ENCODE measurements at regions not wholly inside any gene's neighbourhood (a gene's known extent, or its start where the extent isn't known, plus 50 kb on each side); places are given as distances from the start of the nearest gene placed in this dataset.
A peak's percentile ranks its signal among the peaks of the same experiment; 100 is the strongest.

DNA sequence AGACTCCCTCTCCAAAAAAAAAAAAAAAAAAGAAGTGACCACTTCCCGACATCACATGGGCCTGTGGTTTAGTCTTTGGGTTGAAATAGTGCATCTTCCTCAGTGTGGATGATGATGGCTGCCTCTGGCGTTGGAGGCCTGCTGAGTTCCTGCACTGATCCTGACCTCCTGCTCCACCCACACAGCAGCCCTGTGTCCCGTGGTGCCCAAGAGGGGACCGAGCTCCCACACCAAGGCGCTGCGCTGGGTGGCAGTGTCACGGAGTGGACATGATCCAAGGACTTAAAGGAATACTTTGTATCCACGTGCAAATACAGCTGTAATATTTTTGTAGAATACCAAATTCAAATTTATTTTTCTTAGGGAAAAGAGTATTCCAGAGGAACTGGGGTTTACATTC is 109.2 kb upstream of the PHACTR3 start:
- DNase-seq (ENCODE audit: low read depth), result no peak

DNA sequence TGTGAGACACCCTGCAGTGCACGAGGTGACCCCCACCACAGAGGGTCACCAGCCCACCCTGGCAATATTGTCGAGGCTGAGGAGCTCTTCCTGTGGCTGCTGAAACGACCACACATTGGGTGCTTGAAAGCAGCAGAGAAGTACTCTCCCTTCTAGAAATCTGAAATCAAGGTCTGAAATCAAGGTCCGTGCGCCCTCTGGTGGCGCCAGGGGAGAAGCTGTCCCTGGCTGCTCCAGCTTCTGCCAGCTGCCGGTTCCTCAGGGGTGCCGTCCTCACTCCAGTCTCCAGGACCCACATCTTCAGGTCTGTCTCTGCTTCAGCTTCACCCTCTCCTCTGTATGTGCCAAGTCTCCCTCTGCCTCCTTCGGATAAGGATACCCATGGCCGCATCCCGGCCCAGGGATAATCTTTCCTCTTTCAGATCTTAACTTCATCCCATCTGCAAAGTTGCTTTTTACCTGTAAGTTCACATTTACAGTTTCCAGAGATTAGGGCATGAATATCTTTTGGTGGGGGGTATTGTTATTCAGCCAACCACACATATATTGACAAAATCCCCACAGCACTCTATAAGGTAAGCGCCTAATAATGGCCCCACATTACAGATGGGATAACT is 108.3 kb upstream of the PHACTR3 start:
- peak; percentile 26 for DNase-seq (ENCODE audit: low read depth)

DNA sequence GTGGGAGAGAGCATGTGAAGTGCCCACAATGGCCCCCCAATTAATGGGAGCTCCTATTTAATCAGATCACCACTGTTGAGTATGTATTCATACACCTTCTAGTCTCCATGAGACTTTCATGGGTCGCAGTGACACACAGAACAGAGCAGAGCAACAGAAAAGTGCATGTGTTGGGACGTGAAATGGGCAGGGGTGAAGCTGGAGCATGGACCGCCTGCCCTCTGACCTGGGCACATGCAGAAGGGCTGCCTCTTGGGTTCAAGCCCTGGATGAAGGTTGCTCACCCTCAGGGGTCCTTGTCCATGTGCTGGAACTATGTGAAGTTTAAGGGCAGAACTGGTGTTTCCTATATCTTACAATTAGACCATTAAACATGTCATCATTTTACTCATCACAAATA is 106.0 kb upstream of the PHACTR3 start:
- DNase-seq (ENCODE audit: low read depth), result no peak

- DNase-seq (ENCODE audit: low read depth), result no peak
Observed at GRCh38 chr20:59499863-59500262, 104.5 kb upstream of the PHACTR3 start.

- DNase-seq (ENCODE audit: low read depth), result no peak
Observed at GRCh38 chr20:59508729-59509128, 95.6 kb upstream of the PHACTR3 start.

- DNase-seq (ENCODE audit: low read depth), result no peak
Observed at GRCh38 chr20:59512651-59513050, 91.7 kb upstream of the PHACTR3 start.

- no peak for DNase-seq (ENCODE audit: low read depth)
Observed at GRCh38 chr20:59514554-59514953, 89.8 kb upstream of the PHACTR3 start.

GRCh38 chr20:59515013-59515905 is 89.1 kb upstream of the PHACTR3 start:
- DNase-seq (ENCODE audit: low read depth), result no peak

DNA sequence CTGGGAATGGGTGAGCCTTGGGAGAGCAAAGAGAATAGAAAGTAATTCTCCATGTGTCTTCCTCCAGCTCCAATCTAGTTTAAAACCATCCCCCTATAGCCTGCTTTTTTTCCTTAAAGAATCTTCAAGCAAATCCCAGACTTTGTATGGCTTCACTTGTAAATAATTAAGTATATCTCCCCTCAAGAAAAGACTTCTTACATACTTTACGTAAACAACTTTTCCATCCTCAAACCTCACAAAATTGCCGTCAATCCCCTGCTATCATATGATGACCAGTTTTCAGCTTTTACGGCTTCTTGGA is 88.5 kb upstream of the PHACTR3 start:
- DNase-seq (ENCODE audit: low read depth), result no peak

- no peak for DNase-seq (ENCODE audit: low read depth)
Observed at GRCh38 chr20:59518881-59519706, 85.2 kb upstream of the PHACTR3 start.

- DNase-seq (ENCODE audit: low read depth), result no peak
Observed at GRCh38 chr20:59519707-59520014, 84.7 kb upstream of the PHACTR3 start.

- DNase-seq (ENCODE audit: low read depth), result no peak
Observed at GRCh38 chr20:59520814-59521213, 83.5 kb upstream of the PHACTR3 start.

DNA sequence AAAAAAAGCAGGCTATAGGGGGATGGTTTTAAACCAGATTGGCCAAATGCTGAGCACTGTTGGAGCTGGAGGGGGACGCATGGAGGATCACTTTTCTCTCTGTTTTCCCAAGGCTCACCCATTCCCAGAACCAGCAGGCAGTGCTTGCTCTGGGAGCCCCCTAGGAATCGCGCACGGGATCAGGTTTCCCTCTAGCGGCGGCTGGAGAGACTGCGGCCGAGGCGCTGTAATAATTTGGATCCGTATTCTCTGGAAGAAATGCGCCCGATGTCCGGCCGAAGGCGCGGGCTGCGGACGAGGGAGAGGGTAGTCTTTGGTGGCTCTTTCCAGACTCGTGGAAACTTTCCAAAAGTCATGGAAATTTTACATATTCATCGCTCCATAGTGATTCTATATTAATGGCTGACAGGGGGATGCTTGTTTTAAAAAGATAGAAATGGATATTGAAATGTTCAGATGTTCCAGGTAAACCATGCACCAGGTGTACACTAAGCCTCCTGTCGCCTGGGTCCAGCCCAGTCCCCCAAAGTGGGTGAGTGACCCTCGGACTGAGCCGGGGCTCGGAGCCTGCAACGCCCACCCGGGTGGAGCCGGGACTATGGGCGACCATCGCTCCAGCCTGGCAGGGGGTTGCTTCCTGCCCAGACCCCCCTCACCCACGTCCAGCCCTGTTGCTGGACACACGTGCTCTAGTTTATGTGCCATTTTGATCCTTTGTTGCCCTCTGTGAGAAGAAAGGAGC is 78.7 kb upstream of the PHACTR3 start:
- no peak for DNase-seq (ENCODE audit: low read depth)

GRCh38 chr20:59526242-59527225 is 77.8 kb upstream of the PHACTR3 start:
- DNase-seq (ENCODE audit: low read depth), result no peak

DNA sequence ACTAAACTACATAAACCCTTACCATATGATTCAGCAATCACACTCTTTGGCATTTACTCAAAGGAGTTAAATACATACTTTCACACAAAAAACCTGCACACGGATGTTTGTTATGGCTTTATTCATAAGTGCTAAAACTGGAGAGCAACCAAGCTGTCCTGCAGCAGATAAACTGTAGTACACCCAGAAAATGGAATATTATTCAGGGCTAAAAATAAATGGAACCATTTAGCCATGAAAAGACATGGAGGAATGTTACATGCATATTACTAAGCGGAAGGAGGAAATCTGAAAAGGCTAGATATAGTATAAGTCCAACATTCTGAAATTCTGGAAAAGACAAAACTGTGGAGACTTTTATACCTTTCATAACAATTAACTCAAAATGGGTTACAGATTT is 73.6 kb upstream of the PHACTR3 start:
- no peak for DNase-seq (ENCODE audit: low read depth)

GRCh38 chr20:59537991-59538390 is 66.3 kb upstream of the PHACTR3 start:
- no peak for DNase-seq (ENCODE audit: low read depth)

- DNase-seq (ENCODE audit: low read depth), result no peak
Observed at GRCh38 chr20:59547596-59547995, 56.7 kb upstream of the PHACTR3 start.
